NCI-H1417 treated with DMSO at 0.1 percent for 48 hours (cell line): ENCODE measurements at regions not wholly inside any gene's neighbourhood (a gene's known extent, or its start where the extent isn't known, plus 50 kb on each side); places are given as distances from the start of the nearest gene placed in this dataset.
A peak's percentile ranks its signal among the peaks of the same experiment; 100 is the strongest.
"Not testable (repeated sequence)": the region's sequence is repeated elsewhere in the genome, so short reads cannot be mapped to it uniquely, and the experiment has no call there.

Experiments used
- DNase-seq: peaks from one replicate; lab custom pipeline; 2025; lab: John Stamatoyannopoulos, UW

DNA sequence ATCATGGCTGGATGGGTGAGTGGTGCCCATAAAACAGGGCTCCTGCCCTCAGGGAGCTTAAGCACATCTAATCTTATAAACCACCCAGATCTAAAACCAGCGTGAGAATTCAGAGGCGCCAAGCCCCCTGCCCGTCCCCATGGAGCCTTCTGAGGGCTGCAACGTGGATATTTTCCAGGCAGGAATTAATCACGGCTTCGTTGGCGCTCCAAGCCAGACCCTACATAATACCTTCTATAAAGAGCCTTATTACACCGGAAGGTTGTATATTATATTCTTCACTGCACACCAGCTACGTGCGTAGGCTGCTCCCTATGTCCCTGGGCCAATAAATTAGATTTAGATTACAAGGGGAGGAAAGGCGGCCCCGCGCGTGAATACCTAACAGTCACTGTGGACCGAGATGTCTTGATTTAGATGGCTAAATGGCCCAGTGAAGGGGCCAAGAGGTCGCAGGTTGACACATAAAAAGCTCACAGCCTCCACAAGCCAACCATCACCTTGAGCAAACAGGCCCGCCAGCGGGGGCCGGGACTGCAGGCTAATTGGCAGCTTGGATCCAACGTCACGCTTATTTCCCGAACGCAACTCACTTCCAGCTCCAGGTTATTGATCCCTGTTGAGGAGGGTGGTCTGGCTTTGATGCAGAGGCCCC lies 64.7 kb upstream of the APCDD1L start:
- no peak for DNase-seq

GRCh38 chr20:58579069-58579818 lies 64.0 kb upstream of the APCDD1L start:
- DNase-seq, result no peak

GRCh38 chr20:58577871-58578598 lies 62.8 kb upstream of the APCDD1L start:
- no peak for DNase-seq

DNA sequence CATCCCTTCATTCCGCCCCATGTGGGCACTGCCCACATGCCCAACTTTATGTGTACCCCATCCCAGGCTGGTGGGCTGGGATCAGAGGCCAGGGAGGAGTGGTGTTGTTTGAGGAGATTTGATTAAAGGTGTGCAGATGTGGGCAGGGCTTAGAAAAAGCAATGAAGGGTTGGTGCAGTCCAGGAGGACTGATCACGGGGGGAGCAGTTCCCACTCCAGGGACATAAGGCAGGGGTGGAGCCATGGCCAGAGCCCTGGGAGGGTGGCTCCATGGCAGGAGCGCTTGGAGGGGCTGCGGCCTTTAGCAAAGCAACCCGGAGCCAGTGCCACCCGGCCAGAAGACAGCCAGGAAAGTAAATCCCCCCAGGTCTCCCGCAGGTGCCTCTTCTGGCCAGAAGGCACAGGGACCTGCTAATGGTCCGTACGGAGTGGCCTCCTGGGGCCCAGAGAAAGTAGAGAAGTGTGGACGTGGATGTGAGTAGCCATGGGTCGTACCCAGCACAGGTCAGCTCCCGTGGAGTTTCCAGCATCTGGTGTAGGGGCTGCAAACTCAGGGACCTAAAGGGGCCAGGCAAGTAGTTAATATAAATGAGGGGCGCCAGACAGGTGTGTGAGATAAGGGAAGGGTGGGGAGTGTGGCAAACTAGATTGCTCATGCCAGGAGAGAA lies 62.1 kb upstream of the APCDD1L start:
- no peak for DNase-seq

GRCh38 chr20:58576603-58576970 lies 61.4 kb upstream of the APCDD1L start:
- DNase-seq, result peak; percentile 4

DNA sequence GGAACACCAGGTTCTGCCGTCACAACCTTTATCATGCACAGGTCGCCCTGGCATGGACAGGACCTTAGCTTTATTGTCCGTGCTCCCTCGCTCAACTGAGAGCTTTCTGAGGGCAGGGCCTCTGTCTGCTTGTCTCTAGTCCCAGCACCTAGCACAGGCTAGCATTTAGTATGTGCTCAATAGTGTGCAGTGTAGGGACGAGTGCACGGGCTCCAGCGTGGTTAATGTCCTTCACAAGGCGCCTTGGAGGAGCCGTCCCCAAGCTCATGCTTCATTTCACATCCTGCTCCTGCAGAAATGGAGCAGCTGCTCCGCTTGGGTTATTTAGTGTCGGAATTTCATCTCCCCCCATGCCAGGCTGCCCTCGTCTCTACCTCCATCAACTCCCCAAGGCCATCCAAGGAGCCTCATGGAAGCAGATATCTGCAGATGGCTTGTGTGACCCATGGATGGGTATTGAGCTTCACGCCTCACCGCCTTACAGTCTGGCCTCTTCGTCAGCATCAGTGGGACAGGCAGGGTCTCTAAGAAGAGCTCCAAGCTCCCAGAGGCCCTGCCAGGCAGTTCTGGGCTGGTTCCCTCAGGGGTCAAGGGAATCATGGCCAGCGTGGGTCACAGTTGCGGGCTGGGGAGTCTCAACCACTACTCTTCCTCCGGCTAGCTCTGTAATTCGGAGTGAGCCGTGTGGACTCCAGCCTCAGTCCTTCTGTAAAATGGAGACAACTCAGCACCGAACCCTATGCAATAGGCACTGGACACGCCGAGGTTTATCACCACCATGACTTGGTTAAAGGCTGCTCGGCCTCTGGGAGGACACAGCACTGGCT lies 60.8 kb upstream of the APCDD1L start:
- DNase-seq, result no peak

GRCh38 chr20:58574469-58574868 lies 59.3 kb upstream of the APCDD1L start:
- no peak for DNase-seq

- no peak for DNase-seq
Observed at GRCh38 chr20:58573986-58574385, 58.8 kb upstream of the APCDD1L start.

- DNase-seq, result no peak
Observed at GRCh38 chr20:58573257-58573656, 58.1 kb upstream of the APCDD1L start.

- DNase-seq, result not testable (repeated sequence)
Observed at GRCh38 chr20:58572428-58572763, 57.2 kb upstream of the APCDD1L start.

DNA sequence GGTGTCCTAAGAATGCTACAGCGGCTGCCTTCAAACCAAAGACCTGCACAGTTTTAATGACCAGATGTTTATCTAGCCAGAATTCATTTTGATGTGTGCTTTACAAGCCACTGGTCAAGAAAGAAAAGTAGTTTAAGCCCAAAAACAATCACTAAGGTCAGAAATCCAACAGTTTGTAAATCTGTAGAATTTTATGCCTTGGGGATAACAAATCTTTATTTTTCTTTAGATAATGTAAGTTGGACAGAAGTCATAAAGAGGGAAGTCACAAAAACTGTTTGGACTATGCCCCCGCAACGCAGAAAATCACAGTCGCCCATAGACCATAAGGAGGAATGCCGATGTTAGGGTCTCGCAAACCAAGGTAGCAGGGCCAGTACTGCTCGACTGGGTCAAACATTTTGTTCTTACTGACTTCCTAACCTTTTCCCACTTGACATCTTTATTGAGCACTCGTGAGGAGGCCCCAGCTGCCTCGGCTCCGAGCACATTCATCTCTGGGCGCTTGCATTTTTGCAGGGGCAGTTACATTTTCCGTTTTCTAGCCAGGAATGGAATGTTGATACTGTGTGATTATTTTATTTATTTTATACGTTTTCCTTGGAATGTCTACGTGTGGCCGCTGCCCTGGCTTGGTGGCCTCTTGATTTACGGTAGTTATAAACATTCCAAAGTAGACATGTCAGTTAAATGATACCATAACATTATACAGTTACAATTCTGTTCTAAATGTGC lies 56.7 kb upstream of the APCDD1L start:
- DNase-seq, result no peak

GRCh38 chr20:58571356-58571692 lies 56.1 kb upstream of the APCDD1L start:
- no peak for DNase-seq

- DNase-seq, result no peak
Observed at GRCh38 chr20:58570204-58570859, 55.1 kb upstream of the APCDD1L start.

- DNase-seq, result no peak
Observed at GRCh38 chr20:58569241-58570125, 54.3 kb upstream of the APCDD1L start.

- DNase-seq, result no peak
Observed at GRCh38 chr20:58568483-58569240, 53.5 kb upstream of the APCDD1L start.

GRCh38 chr20:58568126-58568482 lies 52.9 kb upstream of the APCDD1L start:
- no peak for DNase-seq

DNA sequence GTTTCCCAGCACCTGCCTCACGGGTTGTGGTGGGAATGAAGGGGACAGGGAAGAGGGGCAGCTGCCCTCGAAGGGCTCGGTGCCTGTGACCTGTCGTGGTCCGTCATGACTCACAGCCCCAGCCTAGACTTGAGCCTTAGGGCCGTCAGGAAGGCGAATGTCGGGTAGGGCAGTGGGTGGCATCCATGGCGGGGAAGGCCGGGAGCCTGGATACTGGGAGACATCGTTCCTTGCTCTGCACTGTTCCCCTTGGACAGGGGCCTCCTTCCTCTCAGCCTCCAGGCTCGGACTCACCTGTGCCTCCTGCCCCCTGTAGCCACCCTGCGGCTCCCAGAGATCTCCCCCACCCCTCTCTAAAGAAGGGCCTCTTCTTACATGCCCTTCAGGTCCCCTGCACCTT lies 52.2 kb upstream of the APCDD1L start:
- no peak for DNase-seq

- DNase-seq, result no peak
Observed at GRCh38 chr20:58566981-58567380, 51.8 kb upstream of the APCDD1L start.
